ENCODE measurements at regions not wholly inside any gene's neighbourhood (a gene's known extent, or its start where the extent isn't known, plus 50 kb on each side); places are given as distances from the start of the nearest gene placed in this dataset.

DNA sequence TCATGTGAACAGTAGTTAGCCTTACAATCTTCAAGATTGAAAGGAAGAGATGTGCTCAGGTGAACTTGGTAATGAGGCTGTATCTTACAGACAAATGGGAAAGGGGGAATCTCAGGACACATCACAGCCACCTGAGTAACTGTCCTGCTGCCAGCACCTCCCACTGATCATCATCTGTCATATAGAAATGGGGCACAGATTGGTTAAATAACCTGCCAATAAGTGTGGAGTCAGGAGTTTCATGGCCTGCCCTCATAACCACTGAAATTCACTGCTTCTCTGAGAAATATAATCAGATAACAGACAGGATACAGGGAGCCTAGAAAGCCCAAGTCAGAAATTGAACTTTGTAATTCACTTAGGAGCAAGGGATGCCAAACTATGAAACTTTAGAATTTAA lies 64.9 kb upstream of the TAS2R16 start:
- Histone ChIP-seq H3K4me1 (no peaks in the 10 kb centered on the region), H3K27ac (no peak overlapping the region), H3K4me3 (no peak overlapping the region), H3K36me3 (no peaks in the 10 kb centered on the region), H3K27me3 (no peaks in the 10 kb centered on the region), H3K9me3 (peaks cover 0 to 4% (median 0%) of the 10 kb centered on the region in 11 donors)
- TF ChIP-seq, protein P1, sequence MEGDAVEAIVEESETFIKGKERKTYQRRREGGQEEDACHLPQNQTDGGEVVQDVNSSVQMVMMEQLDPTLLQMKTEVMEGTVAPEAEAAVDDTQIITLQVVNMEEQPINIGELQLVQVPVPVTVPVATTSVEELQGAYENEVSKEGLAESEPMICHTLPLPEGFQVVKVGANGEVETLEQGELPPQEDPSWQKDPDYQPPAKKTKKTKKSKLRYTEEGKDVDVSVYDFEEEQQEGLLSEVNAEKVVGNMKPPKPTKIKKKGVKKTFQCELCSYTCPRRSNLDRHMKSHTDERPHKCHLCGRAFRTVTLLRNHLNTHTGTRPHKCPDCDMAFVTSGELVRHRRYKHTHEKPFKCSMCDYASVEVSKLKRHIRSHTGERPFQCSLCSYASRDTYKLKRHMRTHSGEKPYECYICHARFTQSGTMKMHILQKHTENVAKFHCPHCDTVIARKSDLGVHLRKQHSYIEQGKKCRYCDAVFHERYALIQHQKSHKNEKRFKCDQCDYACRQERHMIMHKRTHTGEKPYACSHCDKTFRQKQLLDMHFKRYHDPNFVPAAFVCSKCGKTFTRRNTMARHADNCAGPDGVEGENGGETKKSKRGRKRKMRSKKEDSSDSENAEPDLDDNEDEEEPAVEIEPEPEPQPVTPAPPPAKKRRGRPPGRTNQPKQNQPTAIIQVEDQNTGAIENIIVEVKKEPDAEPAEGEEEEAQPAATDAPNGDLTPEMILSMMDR (IDR thresholded peaks at IDR 0.05): no peak
- intact Hi-C loops (cut with DNase I): no loop called here
- no peak for ATAC-seq
- no peak for DNase-seq

DNA sequence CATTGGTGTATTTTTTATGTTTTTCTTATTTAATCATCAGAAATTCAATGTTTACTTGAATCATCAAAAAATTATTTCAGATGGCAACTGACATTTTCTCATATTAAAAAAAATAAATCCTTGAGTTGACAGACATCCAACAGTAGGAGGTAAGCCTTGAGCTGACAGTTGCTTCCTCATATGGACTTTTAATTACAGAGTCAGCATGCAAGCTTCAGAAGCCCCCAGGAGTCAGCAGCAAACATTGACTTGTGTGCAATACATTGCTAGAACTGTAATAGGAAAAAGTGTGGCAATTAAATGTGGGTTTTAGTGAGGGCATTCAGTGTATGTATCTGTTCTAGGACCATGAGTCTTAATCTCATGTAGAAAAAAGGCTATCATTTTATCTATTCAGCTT lies 62.4 kb upstream of the TAS2R16 start:
- DNase-seq (no peak), ATAC-seq (no peak)
- no peak overlapping the region for H3K4me3 ChIP-seq
- H3K27me3 ChIP-seq: no peaks in the 10 kb centered on the region
- TF ChIP-seq, protein P1 (IDR thresholded peaks at IDR 0.05): no peak
- intact Hi-C loops (cut with DNase I): no loop called here
- peaks cover 0 to 9% (median 0%) of the 10 kb centered on the region in 11 donors for H3K9me3 ChIP-seq
- H3K4me1 ChIP-seq: no peaks in the 10 kb centered on the region
- H3K36me3 ChIP-seq: no peaks in the 10 kb centered on the region
- H3K27ac ChIP-seq: no peak overlapping the region

GRCh38 chr7:123054357-123055133 lies 59.0 kb upstream of the TAS2R16 start:
- TF ChIP-seq, protein P1 (IDR thresholded peaks at IDR 0.05): peak in 5 of 9 donors; percentile 9 to 42 (median 18)
- intact Hi-C loops (cut with DNase I): no loop called here
- ATAC-seq: peak; percentile 44 to 93 (median 68)
- no peaks in the 10 kb centered on the region for H3K36me3 ChIP-seq
- no peak overlapping the region for H3K4me3 ChIP-seq
- H3K27me3 ChIP-seq: no peaks in the 10 kb centered on the region
- WGBS, 2 donors: 45 to 54% methylated on average over 5 of the region's 5 CpGs
- no peak overlapping the region for H3K27ac ChIP-seq
- peaks cover 0 to 37% (median 4%) of the 10 kb centered on the region in 11 donors for H3K9me3 ChIP-seq
- DNase-seq: peak in 1 of 2 donors; percentile 5
- H3K4me1 ChIP-seq: no peaks in the 10 kb centered on the region

DNA sequence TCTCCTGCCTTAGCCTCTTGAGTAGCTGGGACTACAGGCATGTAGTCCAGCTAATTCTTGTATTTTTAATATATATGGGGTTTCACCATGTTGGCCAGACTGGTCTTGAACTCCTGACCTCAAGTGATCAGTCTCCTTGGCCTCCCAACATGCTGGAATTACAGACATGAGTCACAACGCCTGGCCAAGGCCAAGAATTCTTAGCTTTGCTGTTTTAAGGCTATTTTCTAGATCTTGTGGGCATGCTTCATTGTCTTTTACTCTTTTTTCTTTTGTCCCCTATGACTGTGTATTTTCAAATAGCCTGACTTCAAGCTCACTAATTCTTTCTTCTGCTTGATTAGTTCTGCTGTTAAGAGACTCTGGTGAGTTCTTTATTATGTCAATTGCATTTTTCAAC lies 56.4 kb upstream of the TAS2R16 start:
- Histone ChIP-seq H3K9me3 (peaks cover 0 to 59% (median 17%) of the 10 kb centered on the region in 11 donors), H3K27me3 (no peaks in the 10 kb centered on the region), H3K36me3 (no peaks in the 10 kb centered on the region), H3K27ac (no peak overlapping the region), H3K4me1 (no peaks in the 10 kb centered on the region), H3K4me3 (no peak overlapping the region)
- TF ChIP-seq, protein P1 (IDR thresholded peaks at IDR 0.05): no peak
- WGBS, 2 donors: 60 to 72% methylated on average over 1 of the region's 1 CpG
- intact Hi-C loops (cut with DNase I): no loop called here
- DNase-seq (no peak), ATAC-seq (no peak)

Measured in heart right ventricle (tissue), 16 donors.